Retinal pigment epithelial cell (primary cell): ENCODE measurements at regions not wholly inside any gene's neighbourhood (a gene's known extent, or its start where the extent isn't known, plus 50 kb on each side); places are given as distances from the start of the nearest gene placed in this dataset.
"Not testable (repeated sequence)": the region's sequence is repeated elsewhere in the genome, so short reads cannot be mapped to it uniquely, and the experiment has no call there.

ENCODE experiments used
- DNase-seq: peaks from one replicate; pipeline ENCODE4 v3.0.0-alpha.2; 2010; ENCODE audit warnings: low read depth
- H3K4me3 ChIP-seq: 2 replicates; pipeline ENCODE4 v1.5.1; 2011; ENCODE audit warnings: mild to moderate bottlenecking, low read length, control low read depth, moderate library complexity
- CTCF ChIP-seq: conservative IDR thresholded peaks from 2 replicates; pipeline ENCODE4 v1.5.1; 2011; ENCODE audit warnings: low read depth, low read length, control low read depth, inconsistent platforms

GRCh38 chr5:87125766-87126165 is 141.9 kb upstream of the RASA1 start:
- no peak for DNase-seq
- H3K4me3 ChIP-seq = no peak overlapping the region
- TF ChIP-seq CTCF = no peak

GRCh38 chr5:87126869-87127268 is 140.8 kb upstream of the RASA1 start:
- DNase-seq = no peak
- H3K4me3 ChIP-seq = no peak overlapping the region
- no peak for TF ChIP-seq CTCF

GRCh38 chr5:87127426-87127825 is 140.3 kb upstream of the RASA1 start:
- no peak for DNase-seq
- no peak for TF ChIP-seq CTCF
- H3K4me3 ChIP-seq = no peak overlapping the region

- DNase-seq = no peak
These were observed 139.6 kb upstream of the RASA1 start for GRCh38 chr5:87127956-87128687.

GRCh38 chr5:87129046-87129445 is 138.6 kb upstream of the RASA1 start:
- no peak for TF ChIP-seq CTCF
- no peak overlapping the region for H3K4me3 ChIP-seq
- DNase-seq = no peak

More at GRCh38 chr5:87127956-87128687, 139.6 kb upstream of the RASA1 start:
- no peak overlapping the region for H3K4me3 ChIP-seq
- no peak for TF ChIP-seq CTCF

GRCh38 chr5:87132696-87133095 is 135.0 kb upstream of the RASA1 start:
- H3K4me3 ChIP-seq = no peak overlapping the region
- DNase-seq = no peak
- no peak for TF ChIP-seq CTCF

- H3K4me3 ChIP-seq, DNase-seq: not testable (repeated sequence)
These were observed 133.2 kb upstream of the RASA1 start for GRCh38 chr5:87134513-87134912.
